ENCODE measurements at regions not wholly inside any gene's neighbourhood (a gene's known extent, or its start where the extent isn't known, plus 50 kb on each side); places are given as distances from the start of the nearest gene placed in this dataset.

DNA sequence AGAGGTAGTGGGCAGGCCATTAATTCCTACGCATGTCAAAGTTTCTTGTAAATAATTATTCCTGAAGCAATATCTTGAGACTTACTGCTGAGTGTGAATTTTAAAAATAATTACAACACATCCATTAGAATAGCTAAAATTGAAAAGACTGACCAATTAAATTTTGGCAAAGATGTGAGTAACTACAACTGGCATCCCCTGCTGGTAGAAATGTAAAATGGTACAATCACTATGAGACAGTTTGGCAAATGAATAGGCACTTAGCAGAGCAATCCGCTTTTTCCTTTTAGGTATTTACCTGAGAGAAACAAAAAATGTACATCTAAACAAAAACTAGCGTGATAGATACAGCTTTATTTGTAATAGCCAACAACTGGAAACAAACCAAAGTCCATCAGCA lies 798.9 kb downstream of the BRINP3 start:
- TF ChIP-seq RAD21 (IDR thresholded peaks at IDR 0.05) (no peak), SP1 (IDR thresholded peaks at IDR 0.05) (no peak), TAF1 (conservative IDR thresholded peaks at IDR 0.05) (no peak), FOXA1 (IDR thresholded peaks at IDR 0.05) (no peak), GABPA (IDR thresholded peaks at IDR 0.05 in 1 of 2, conservative IDR thresholded peaks at IDR 0.05 in 1 of 2) (no peak), JUND (IDR thresholded peaks at IDR 0.05) (no peak), NR2F2 (IDR thresholded peaks at IDR 0.05) (no peak), EGR1 (IDR thresholded peaks at IDR 0.05; ENCODE audit: low read depth in 2 of 2) (no peak), HNF4G (IDR thresholded peaks at IDR 0.05) (no peak), YY1 (IDR thresholded peaks at IDR 0.05) (no peak)
- TF ChIP-seq, protein P1, sequence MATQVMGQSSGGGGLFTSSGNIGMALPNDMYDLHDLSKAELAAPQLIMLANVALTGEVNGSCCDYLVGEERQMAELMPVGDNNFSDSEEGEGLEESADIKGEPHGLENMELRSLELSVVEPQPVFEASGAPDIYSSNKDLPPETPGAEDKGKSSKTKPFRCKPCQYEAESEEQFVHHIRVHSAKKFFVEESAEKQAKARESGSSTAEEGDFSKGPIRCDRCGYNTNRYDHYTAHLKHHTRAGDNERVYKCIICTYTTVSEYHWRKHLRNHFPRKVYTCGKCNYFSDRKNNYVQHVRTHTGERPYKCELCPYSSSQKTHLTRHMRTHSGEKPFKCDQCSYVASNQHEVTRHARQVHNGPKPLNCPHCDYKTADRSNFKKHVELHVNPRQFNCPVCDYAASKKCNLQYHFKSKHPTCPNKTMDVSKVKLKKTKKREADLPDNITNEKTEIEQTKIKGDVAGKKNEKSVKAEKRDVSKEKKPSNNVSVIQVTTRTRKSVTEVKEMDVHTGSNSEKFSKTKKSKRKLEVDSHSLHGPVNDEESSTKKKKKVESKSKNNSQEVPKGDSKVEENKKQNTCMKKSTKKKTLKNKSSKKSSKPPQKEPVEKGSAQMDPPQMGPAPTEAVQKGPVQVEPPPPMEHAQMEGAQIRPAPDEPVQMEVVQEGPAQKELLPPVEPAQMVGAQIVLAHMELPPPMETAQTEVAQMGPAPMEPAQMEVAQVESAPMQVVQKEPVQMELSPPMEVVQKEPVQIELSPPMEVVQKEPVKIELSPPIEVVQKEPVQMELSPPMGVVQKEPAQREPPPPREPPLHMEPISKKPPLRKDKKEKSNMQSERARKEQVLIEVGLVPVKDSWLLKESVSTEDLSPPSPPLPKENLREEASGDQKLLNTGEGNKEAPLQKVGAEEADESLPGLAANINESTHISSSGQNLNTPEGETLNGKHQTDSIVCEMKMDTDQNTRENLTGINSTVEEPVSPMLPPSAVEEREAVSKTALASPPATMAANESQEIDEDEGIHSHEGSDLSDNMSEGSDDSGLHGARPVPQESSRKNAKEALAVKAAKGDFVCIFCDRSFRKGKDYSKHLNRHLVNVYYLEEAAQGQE (IDR thresholded peaks at IDR 0.05), result no peak
- TF ChIP-seq, protein P2, sequence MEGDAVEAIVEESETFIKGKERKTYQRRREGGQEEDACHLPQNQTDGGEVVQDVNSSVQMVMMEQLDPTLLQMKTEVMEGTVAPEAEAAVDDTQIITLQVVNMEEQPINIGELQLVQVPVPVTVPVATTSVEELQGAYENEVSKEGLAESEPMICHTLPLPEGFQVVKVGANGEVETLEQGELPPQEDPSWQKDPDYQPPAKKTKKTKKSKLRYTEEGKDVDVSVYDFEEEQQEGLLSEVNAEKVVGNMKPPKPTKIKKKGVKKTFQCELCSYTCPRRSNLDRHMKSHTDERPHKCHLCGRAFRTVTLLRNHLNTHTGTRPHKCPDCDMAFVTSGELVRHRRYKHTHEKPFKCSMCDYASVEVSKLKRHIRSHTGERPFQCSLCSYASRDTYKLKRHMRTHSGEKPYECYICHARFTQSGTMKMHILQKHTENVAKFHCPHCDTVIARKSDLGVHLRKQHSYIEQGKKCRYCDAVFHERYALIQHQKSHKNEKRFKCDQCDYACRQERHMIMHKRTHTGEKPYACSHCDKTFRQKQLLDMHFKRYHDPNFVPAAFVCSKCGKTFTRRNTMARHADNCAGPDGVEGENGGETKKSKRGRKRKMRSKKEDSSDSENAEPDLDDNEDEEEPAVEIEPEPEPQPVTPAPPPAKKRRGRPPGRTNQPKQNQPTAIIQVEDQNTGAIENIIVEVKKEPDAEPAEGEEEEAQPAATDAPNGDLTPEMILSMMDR (IDR thresholded peaks at IDR 0.05; ENCODE audit: low read depth, low read length, missing input control), result no peak
- TF ChIP-seq, protein P3, sequence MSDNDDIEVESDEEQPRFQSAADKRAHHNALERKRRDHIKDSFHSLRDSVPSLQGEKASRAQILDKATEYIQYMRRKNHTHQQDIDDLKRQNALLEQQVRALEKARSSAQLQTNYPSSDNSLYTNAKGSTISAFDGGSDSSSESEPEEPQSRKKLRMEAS (IDR thresholded peaks at IDR 0.05), result no peak

All from liver (tissue), 3 donors.